Stimulated activated CD4-positive, alpha-beta T cell treated with anti-CD3 and anti-CD28 coated beads, Interleukin-1b, Interleukin-23, amount 100 ng/mL, for 48 hours (primary cell): ENCODE measurements at regions not wholly inside any gene's neighbourhood (a gene's known extent, or its start where the extent isn't known, plus 50 kb on each side); places are given as distances from the start of the nearest gene placed in this dataset.
"Not testable (repeated sequence)": the region's sequence is repeated elsewhere in the genome, so short reads cannot be mapped to it uniquely, and the experiment has no call there.

Source experiments
- DNase-seq: peaks from one replicate; pipeline ENCODE4 v3.0.0-alpha.2; 2020

GRCh38 chr11:24086921-24087320 lies 409.9 kb upstream of the LUZP2 start:
- no peak for DNase-seq

- no peak for DNase-seq
Observed at GRCh38 chr11:24091594-24091993, 405.3 kb upstream of the LUZP2 start.

- DNase-seq = no peak
Observed at GRCh38 chr11:24093375-24093774, 403.5 kb upstream of the LUZP2 start.

- DNase-seq = no peak
Observed at GRCh38 chr11:24108609-24109008, 388.2 kb upstream of the LUZP2 start.

GRCh38 chr11:24122291-24122690 lies 374.6 kb upstream of the LUZP2 start:
- DNase-seq = no peak

GRCh38 chr11:24124876-24125275 lies 372.0 kb upstream of the LUZP2 start:
- no peak for DNase-seq

GRCh38 chr11:24131698-24132097 lies 365.2 kb upstream of the LUZP2 start:
- DNase-seq = no peak

- DNase-seq = no peak
Observed at GRCh38 chr11:24132471-24132870, 364.4 kb upstream of the LUZP2 start.

GRCh38 chr11:24134879-24135589 lies 361.8 kb upstream of the LUZP2 start:
- no peak for DNase-seq

- DNase-seq = no peak
Observed at GRCh38 chr11:24142062-24142461, 354.8 kb upstream of the LUZP2 start.

GRCh38 chr11:24145411-24145810 lies 351.4 kb upstream of the LUZP2 start:
- no peak for DNase-seq

GRCh38 chr11:24153337-24153736 lies 343.5 kb upstream of the LUZP2 start:
- DNase-seq = no peak

GRCh38 chr11:24155792-24156191 lies 341.1 kb upstream of the LUZP2 start:
- no peak for DNase-seq

- DNase-seq = no peak
Observed at GRCh38 chr11:24157316-24157715, 339.5 kb upstream of the LUZP2 start.

GRCh38 chr11:24161587-24161986 lies 335.3 kb upstream of the LUZP2 start:
- no peak for DNase-seq

- DNase-seq = no peak
Observed at GRCh38 chr11:24163146-24163545, 333.7 kb upstream of the LUZP2 start.

GRCh38 chr11:24163841-24164240 lies 333.0 kb upstream of the LUZP2 start:
- DNase-seq = no peak

- DNase-seq = no peak
Observed at GRCh38 chr11:24171869-24172268, 325.0 kb upstream of the LUZP2 start.

GRCh38 chr11:24181395-24182047 lies 315.3 kb upstream of the LUZP2 start:
- DNase-seq = no peak

GRCh38 chr11:24185535-24185934 lies 311.3 kb upstream of the LUZP2 start:
- DNase-seq = not testable (repeated sequence)

GRCh38 chr11:24196733-24197132 lies 300.1 kb upstream of the LUZP2 start:
- no peak for DNase-seq

GRCh38 chr11:24198481-24198880 lies 298.4 kb upstream of the LUZP2 start:
- DNase-seq = no peak

- no peak for DNase-seq
Observed at GRCh38 chr11:24199461-24199860, 297.4 kb upstream of the LUZP2 start.

- DNase-seq = no peak
Observed at GRCh38 chr11:24206030-24206429, 290.8 kb upstream of the LUZP2 start.

GRCh38 chr11:24206511-24206910 lies 290.3 kb upstream of the LUZP2 start:
- DNase-seq = no peak
